ENCODE measurements at regions not wholly inside any gene's neighbourhood (a gene's known extent, or its start where the extent isn't known, plus 50 kb on each side); places are given as distances from the start of the nearest gene placed in this dataset.

GRCh38 chr2:142603759-142604158 lies 273.7 kb upstream of the KYNU start:
- TF ChIP-seq, protein P1, sequence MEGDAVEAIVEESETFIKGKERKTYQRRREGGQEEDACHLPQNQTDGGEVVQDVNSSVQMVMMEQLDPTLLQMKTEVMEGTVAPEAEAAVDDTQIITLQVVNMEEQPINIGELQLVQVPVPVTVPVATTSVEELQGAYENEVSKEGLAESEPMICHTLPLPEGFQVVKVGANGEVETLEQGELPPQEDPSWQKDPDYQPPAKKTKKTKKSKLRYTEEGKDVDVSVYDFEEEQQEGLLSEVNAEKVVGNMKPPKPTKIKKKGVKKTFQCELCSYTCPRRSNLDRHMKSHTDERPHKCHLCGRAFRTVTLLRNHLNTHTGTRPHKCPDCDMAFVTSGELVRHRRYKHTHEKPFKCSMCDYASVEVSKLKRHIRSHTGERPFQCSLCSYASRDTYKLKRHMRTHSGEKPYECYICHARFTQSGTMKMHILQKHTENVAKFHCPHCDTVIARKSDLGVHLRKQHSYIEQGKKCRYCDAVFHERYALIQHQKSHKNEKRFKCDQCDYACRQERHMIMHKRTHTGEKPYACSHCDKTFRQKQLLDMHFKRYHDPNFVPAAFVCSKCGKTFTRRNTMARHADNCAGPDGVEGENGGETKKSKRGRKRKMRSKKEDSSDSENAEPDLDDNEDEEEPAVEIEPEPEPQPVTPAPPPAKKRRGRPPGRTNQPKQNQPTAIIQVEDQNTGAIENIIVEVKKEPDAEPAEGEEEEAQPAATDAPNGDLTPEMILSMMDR (IDR thresholded peaks at IDR 0.05) = peak in 1 of 6 experiments; percentile 26
- no peak for TF ChIP-seq POLR2A (IDR thresholded peaks at IDR 0.05)

Data from adrenal gland (tissue), 5 donors.